H1 (cell line): ENCODE measurements at regions not wholly inside any gene's neighbourhood (a gene's known extent, or its start where the extent isn't known, plus 50 kb on each side); places are given as distances from the start of the nearest gene placed in this dataset.

Experiments
- CTCF ChIA-PET: fragments of 300-600 bp; sonication (Branson Sonifier 250); formaldehyde crosslinking; loops from one replicate; lab custom pipeline; 2021; ENCODE audit not compliant: partially characterized antibody; lab: Charles Lee
- POLR2A ChIA-PET: fragments of 300-600 bp; sonication (Branson Sonifier 250); formaldehyde crosslinking; loops from one replicate; lab custom pipeline; 2021; ENCODE audit warnings: inconsistent platforms; ENCODE audit not compliant: partially characterized antibody; lab: Charles Lee
- DNase-seq, 2 experiments: peaks; one replicate each; pipeline versions ENCODE4 v3.0.0 to v3.0.0-alpha.2; 2010 to 2022; ENCODE audit warnings: low spot score in 2 of 2, low read depth in 1 of 2, mixed read lengths in 1 of 2
- FAIRE-seq: peaks from 2 replicates; lab custom pipeline; 2011; peaks lifted over from hg19 to GRCh38; lab: Jason Lieb, UNC
- H2AFZ ChIP-seq: 2 replicates; pipeline ENCODE4 v1.8.1; 2012; ENCODE audit warnings: low read length, inconsistent platforms
- H2AK5ac ChIP-seq: 2 replicates; pipeline ENCODE4 v1.6.1; 2013; ENCODE audit warnings: low read depth, low read length
- H2BK120ac ChIP-seq: replicated peaks from 2 replicates; pipeline ENCODE3; 2013; ENCODE audit warnings: low read depth, low read length, inconsistent platforms
- H2BK12ac ChIP-seq: 2 replicates; pipeline ENCODE4 v1.6.1; 2013; ENCODE audit warnings: low read depth, low read length
- H2BK15ac ChIP-seq: 2 replicates; pipeline ENCODE4 v1.6.1; 2013; ENCODE audit warnings: low read length
- H2BK20ac ChIP-seq: 2 replicates; pipeline ENCODE4 v1.6.1; 2013; ENCODE audit warnings: low read length
- H2BK5ac ChIP-seq: 2 replicates; pipeline ENCODE4 v1.6.1; 2013; ENCODE audit warnings: low read depth, low read length
- H3K14ac ChIP-seq: 2 replicates; pipeline ENCODE4 v1.6.1; 2013; ENCODE audit warnings: inconsistent platforms; ENCODE audit not compliant: insufficient read length
- H3K18ac ChIP-seq: 2 replicates; pipeline ENCODE4 v1.6.1; 2013; ENCODE audit warnings: low read length; ENCODE audit errors: extremely low read depth
- H3K23ac ChIP-seq: 2 replicates; pipeline ENCODE4 v1.6.1; 2013; ENCODE audit warnings: inconsistent platforms; ENCODE audit not compliant: insufficient read length
- H3K23me2 ChIP-seq: 2 replicates; pipeline ENCODE4 v1.6.1; 2013; ENCODE audit warnings: low read depth, low read length
- H3K27ac ChIP-seq: 2 replicates; pipeline ENCODE4 v1.6.1; 2011; ENCODE audit warnings: low read depth, low read length, inconsistent platforms
- H3K27me3 ChIP-seq, 4 experiments: replicated peaks in 1 of 4; 1 replicate in 1 of 4; 2 replicates in 3 of 4; pipeline versions ENCODE4 v1.6.1 to v1.8.1; 2011 to 2013; ENCODE audit warnings: low read length in 3 of 4, mild to moderate bottlenecking in 3 of 4, inconsistent platforms in 2 of 4, mixed read lengths in 2 of 4, moderate library complexity in 1 of 4; ENCODE audit not compliant: control insufficient read depth in 3 of 4, insufficient read depth in 3 of 4; ENCODE audit errors: extremely low read depth in 1 of 4
- H3K36me3 ChIP-seq, 4 experiments: 2 replicates each; pipeline versions ENCODE4 v1.6.1 to v1.8.1; 2011 to 2013; ENCODE audit warnings: mild to moderate bottlenecking in 4 of 4, low read length in 3 of 4, moderate library complexity in 2 of 4, control low read depth in 1 of 4, inconsistent platforms in 1 of 4; ENCODE audit not compliant: insufficient read depth in 4 of 4, control insufficient read depth in 2 of 4
- H3K4ac ChIP-seq: replicated peaks from 2 replicates; pipeline ENCODE3; 2013; ENCODE audit warnings: low read length, low read depth, mixed read lengths, inconsistent platforms; ENCODE audit not compliant: insufficient read length
- H3K4me1 ChIP-seq, 4 experiments: replicated peaks in 1 of 4; 1 replicate in 1 of 4; 2 replicates in 3 of 4; pipeline versions ENCODE4 v1.6.1 to v1.8.1; 2011 to 2013; ENCODE audit warnings: low read length in 3 of 4, inconsistent platforms in 2 of 4, mixed read lengths in 1 of 4; ENCODE audit not compliant: insufficient read depth in 4 of 4, control insufficient read depth in 3 of 4
- H3K4me2 ChIP-seq, 2 experiments: 2 replicates each; pipeline versions ENCODE4 v1.6.1 to v1.8.1; 2011 to 2013; ENCODE audit warnings: low read depth in 2 of 2, low read length in 2 of 2, control low read depth in 1 of 2, inconsistent platforms in 1 of 2, mild to moderate bottlenecking in 1 of 2; ENCODE audit not compliant: insufficient read depth in 1 of 2
- H3K4me3 ChIP-seq, 4 experiments: fragments of 200-600, 300-600 bp in 1 of 4; sonication (generic), shearing (Covaris generic), sonication (Bioruptor Twin) in 1 of 4; 2 replicates each; pipeline versions ENCODE4 v1.5.1 to v1.8.1; 2011 to 2016; ENCODE audit warnings: low read length in 4 of 4, low read depth in 3 of 4, control low read depth in 2 of 4, inconsistent platforms in 2 of 4, mild to moderate bottlenecking in 2 of 4, mixed read lengths in 1 of 4, moderate library complexity in 1 of 4; ENCODE audit not compliant: insufficient read depth in 2 of 4; ENCODE audit errors: extremely low read depth in 1 of 4
- H3K56ac ChIP-seq: replicated peaks from 2 replicates; pipeline ENCODE3; 2013; ENCODE audit warnings: low read depth, mild to moderate bottlenecking, mixed read lengths, low read length, inconsistent platforms; ENCODE audit not compliant: insufficient read length
- H3K79me1 ChIP-seq: 2 replicates; pipeline ENCODE4 v1.6.1; 2013; ENCODE audit warnings: low read depth, low read length, control low read depth
- H3K79me2 ChIP-seq, 2 experiments: 2 replicates each; pipeline versions ENCODE4 v1.6.1 to v1.8.1; 2012 to 2013; ENCODE audit warnings: low read length in 2 of 2, mild to moderate bottlenecking in 2 of 2, inconsistent platforms in 1 of 2; ENCODE audit not compliant: insufficient read depth in 2 of 2, control insufficient read depth in 1 of 2
- H3K9ac ChIP-seq, 4 experiments: replicated peaks in 1 of 4; 1 replicate in 1 of 4; 2 replicates in 3 of 4; pipeline versions ENCODE4 v1.6.1 to v1.8.1; 2011 to 2013; ENCODE audit warnings: low read depth in 3 of 4, low read length in 3 of 4, control low read depth in 2 of 4, mild to moderate bottlenecking in 2 of 4, moderate library complexity in 2 of 4, inconsistent platforms in 1 of 4; ENCODE audit errors: extremely low read depth in 1 of 4
- H3K9me3 ChIP-seq, 2 experiments: 2 replicates each; pipeline versions ENCODE4 v1.6.1 to v1.8.1; 2012 to 2013; ENCODE audit warnings: mild to moderate bottlenecking in 2 of 2, moderate library complexity in 2 of 2, control low read depth in 1 of 2, inconsistent platforms in 1 of 2, low read depth in 1 of 2, low read length in 1 of 2, mixed read lengths in 1 of 2; ENCODE audit not compliant: insufficient read depth in 2 of 2
- H4K20me1 ChIP-seq, 2 experiments: replicated peaks in 1 of 2; 2 replicates each; pipeline versions ENCODE3 to v1.8.1; 2011 to 2013; ENCODE audit warnings: inconsistent platforms in 2 of 2, low read length in 2 of 2, mild to moderate bottlenecking in 1 of 2; ENCODE audit not compliant: insufficient read depth in 2 of 2, control insufficient read depth in 1 of 2
- H4K5ac ChIP-seq: 2 replicates; pipeline ENCODE4 v1.6.1; 2013; ENCODE audit warnings: low read length, low read depth, mixed read lengths, inconsistent platforms; ENCODE audit not compliant: insufficient read length
- H4K8ac ChIP-seq: 2 replicates; pipeline ENCODE4 v1.8.0; 2013; ENCODE audit warnings: mild to moderate bottlenecking, moderate library complexity, low read length, inconsistent platforms; ENCODE audit not compliant: insufficient read depth; ENCODE audit errors: extremely low read depth
- H4K91ac ChIP-seq: replicated peaks from 2 replicates; pipeline ENCODE3; 2013; ENCODE audit warnings: low read length, mixed read lengths, inconsistent platforms; ENCODE audit not compliant: insufficient read length
- CBX5 ChIP-seq: fragments of 300-800, 300-1000 bp; sonication (generic); IDR thresholded peaks from 2 replicates; pipeline ENCODE4 v1.7.1; 2016; ENCODE audit warnings: antibody characterized with exemption, low read length, low read depth
- FOSL1 ChIP-seq: IDR thresholded peaks from 2 replicates; pipeline ENCODE4 v1.6.1; 2011; ENCODE audit warnings: mild to moderate bottlenecking, low read depth, low read length, moderate library complexity; ENCODE audit not compliant: insufficient read depth
- GTF2F1 ChIP-seq: IDR thresholded peaks from 2 replicates; pipeline ENCODE4 v1.6.1; 2012; ENCODE audit warnings: low read depth, low read length, improper control_type of control experiment, borderline replicate concordance
- HDAC6 ChIP-seq: IDR thresholded peaks from one replicate; pipeline ENCODE4 v1.7.1; 2012; ENCODE audit warnings: low read depth, mild to moderate bottlenecking, inconsistent platforms, low read length, moderate library complexity
- RAD21 ChIP-seq, 2 experiments: IDR thresholded peaks in 1 of 2; conservative IDR thresholded peaks in 1 of 2; 2 replicates each; pipeline ENCODE4 v1.6.1; 2011; ENCODE audit warnings: low read depth in 2 of 2, low read length in 2 of 2, improper control_type of control experiment in 1 of 2, inconsistent platforms in 1 of 2, mild to moderate bottlenecking in 1 of 2, moderate library complexity in 1 of 2
- RBBP5 ChIP-seq: IDR thresholded peaks from 2 replicates; pipeline ENCODE4 v1.7.1; 2012; ENCODE audit warnings: low read depth, mild to moderate bottlenecking, inconsistent platforms, low read length, moderate library complexity, borderline replicate concordance
- SAP30 ChIP-seq: fragments of 300-600 bp; sonication (generic); IDR thresholded peaks from 2 replicates; pipeline ENCODE4 v1.7.1; 2012; ENCODE audit warnings: low read length, moderate library complexity, mild to moderate bottlenecking, inconsistent platforms; ENCODE audit not compliant: insufficient read depth, insufficient replicate concordance
- SIRT6 ChIP-seq: IDR thresholded peaks from one replicate; pipeline ENCODE4 v1.7.1; 2012; ENCODE audit warnings: low read length, inconsistent platforms
- SP4 ChIP-seq: IDR thresholded peaks from 2 replicates; pipeline ENCODE4 v1.6.1; 2012; ENCODE audit warnings: low read length, inconsistent platforms
- TAF7 ChIP-seq: optimal IDR thresholded peaks from 2 replicates; pipeline ENCODE3; 2011; ENCODE audit warnings: low read depth, mild to moderate bottlenecking, inconsistent platforms, low read length, moderate library complexity, borderline replicate concordance
- TBP ChIP-seq: IDR thresholded peaks from 2 replicates; pipeline ENCODE4 v1.6.1; 2011; ENCODE audit warnings: low read depth, low read length, improper control_type of control experiment
- TCF12 ChIP-seq: IDR thresholded peaks from 2 replicates; pipeline ENCODE4 v1.6.1; 2011; ENCODE audit warnings: low read depth, mild to moderate bottlenecking, low read length
- WGBS, 2 experiments: shearing (Covaris generic) in 1 of 2; methylation state at CpG; one replicate each; pipeline versions ENCODE4 v1.1.6 to v1.1.7; 2013 to 2015; ENCODE audit warnings: low lambda C conversion rate in 2 of 2, mixed read lengths in 2 of 2, inconsistent platforms in 1 of 2, low coverage in 1 of 2, missing lambda C conversion rate in 1 of 2; ENCODE audit not compliant: insufficient replicate concordance in 2 of 2, insufficient coverage in 1 of 2, insufficient read length in 1 of 2; ENCODE audit errors: extremely low coverage in 1 of 2, missing lambda C conversion rate in 1 of 2; 5-methylcytosine and 5-hydroxymethylcytosine counted together

- H3K14ac ChIP-seq: no peak overlapping the region
- H2AK5ac ChIP-seq: no peak overlapping the region
- H3K9me3 ChIP-seq: no peaks in the 10 kb centered on the region
- no peak for DNase-seq
- 87% methylated on average over 2 of the region's 2 CpGs; no CpG with 5 or more reads in 1 of the 2 experiments for WGBS, 2 experiments
- H3K79me1 ChIP-seq: no peaks in the 10 kb centered on the region
- no peak overlapping the region for H2BK5ac ChIP-seq
- no peaks in the 10 kb centered on the region for H3K23me2 ChIP-seq
- no peak overlapping the region for H3K56ac ChIP-seq
- TF ChIP-seq TAF7 (no peak), SIRT6 (no peak), SP4 (no peak), RBBP5 (no peak), TBP (no peak), HDAC6 (no peak), GTF2F1 (no peak), SAP30 (no peak), FOSL1 (no peak), RAD21 (IDR thresholded peaks at IDR 0.05 in 1 of 2, conservative IDR thresholded peaks at IDR 0.05 in 1 of 2; ENCODE audit: low read depth in 2 of 2, low read length in 2 of 2) (no peak), TCF12 (no peak), CBX5 (no peak)
- TF ChIP-seq, all 59 proteins: peak for 0
- peaks cover 0 to 10% (median 6%) of the 10 kb centered on the region in 4 experiments; a peak in 3 of 7 replicates for H3K4me1 ChIP-seq
- no peak overlapping the region for H3K23ac ChIP-seq
- no peak overlapping the region for H3K4me2 ChIP-seq
- H4K5ac ChIP-seq: no peak overlapping the region
- H3K27me3 ChIP-seq: no peaks in the 10 kb centered on the region
- H2BK120ac ChIP-seq: no peak overlapping the region
- FAIRE-seq: no peak
- H3K36me3 ChIP-seq: no peaks in the 10 kb centered on the region
- H3K4me3 ChIP-seq: no peak overlapping the region
- no peak overlapping the region for H4K91ac ChIP-seq
- H2BK12ac ChIP-seq: no peak overlapping the region
- H3K79me2 ChIP-seq: no peaks in the 10 kb centered on the region
- no peak overlapping the region for H3K27ac ChIP-seq
- H2AFZ ChIP-seq: no peak overlapping the region
- no peak overlapping the region for H4K8ac ChIP-seq
- H4K20me1 ChIP-seq: no peaks in the 10 kb centered on the region
- no peak overlapping the region for H2BK15ac ChIP-seq
- no peak overlapping the region for H2BK20ac ChIP-seq
- no peak overlapping the region for H3K4ac ChIP-seq
- no peak overlapping the region for H3K9ac ChIP-seq
- no peak overlapping the region for H3K18ac ChIP-seq
- POLR2A ChIA-PET: no interaction called here
- CTCF ChIA-PET: no interaction called here
Measured at GRCh38 chr10:4212111-4212630, 427.2 kb upstream of the KLF6 start.
